ENCODE measurements at regions not wholly inside any gene's neighbourhood (a gene's known extent, or its start where the extent isn't known, plus 50 kb on each side); places are given as distances from the start of the nearest gene placed in this dataset.

DNA sequence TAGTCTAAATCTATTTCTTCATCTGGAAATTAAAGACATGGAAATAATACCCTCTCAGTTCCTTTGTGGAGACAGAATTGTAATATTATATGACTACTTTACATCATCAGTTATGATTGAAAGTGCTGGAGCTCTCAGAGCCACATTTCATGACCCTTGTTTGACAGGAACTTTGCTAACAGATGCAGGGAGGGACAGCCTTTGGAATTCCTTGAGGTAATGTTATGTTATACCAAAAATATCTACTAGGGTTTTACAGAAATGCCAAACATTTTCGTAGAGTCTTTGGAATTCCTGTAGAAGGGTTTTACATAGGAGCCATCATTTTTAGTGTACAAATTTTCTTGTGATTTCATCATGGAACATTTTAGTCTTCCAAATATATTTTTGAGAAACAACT, 57.4 kb upstream of the ADAMTS5 start:
- no peak for TF ChIP-seq EZH2 (IDR thresholded peaks at IDR 0.05; ENCODE audit: low read length)
- TF ChIP-seq, protein P1, sequence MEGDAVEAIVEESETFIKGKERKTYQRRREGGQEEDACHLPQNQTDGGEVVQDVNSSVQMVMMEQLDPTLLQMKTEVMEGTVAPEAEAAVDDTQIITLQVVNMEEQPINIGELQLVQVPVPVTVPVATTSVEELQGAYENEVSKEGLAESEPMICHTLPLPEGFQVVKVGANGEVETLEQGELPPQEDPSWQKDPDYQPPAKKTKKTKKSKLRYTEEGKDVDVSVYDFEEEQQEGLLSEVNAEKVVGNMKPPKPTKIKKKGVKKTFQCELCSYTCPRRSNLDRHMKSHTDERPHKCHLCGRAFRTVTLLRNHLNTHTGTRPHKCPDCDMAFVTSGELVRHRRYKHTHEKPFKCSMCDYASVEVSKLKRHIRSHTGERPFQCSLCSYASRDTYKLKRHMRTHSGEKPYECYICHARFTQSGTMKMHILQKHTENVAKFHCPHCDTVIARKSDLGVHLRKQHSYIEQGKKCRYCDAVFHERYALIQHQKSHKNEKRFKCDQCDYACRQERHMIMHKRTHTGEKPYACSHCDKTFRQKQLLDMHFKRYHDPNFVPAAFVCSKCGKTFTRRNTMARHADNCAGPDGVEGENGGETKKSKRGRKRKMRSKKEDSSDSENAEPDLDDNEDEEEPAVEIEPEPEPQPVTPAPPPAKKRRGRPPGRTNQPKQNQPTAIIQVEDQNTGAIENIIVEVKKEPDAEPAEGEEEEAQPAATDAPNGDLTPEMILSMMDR (optimal IDR thresholded peaks at IDR 0.05 in 1 of 3, IDR thresholded peaks at IDR 0.05 in 1 of 3, conservative IDR thresholded peaks at IDR 0.05 in 1 of 3; ENCODE audit: extremely low read depth in 1 of 3, insufficient read depth in 2 of 3, low read length in 3 of 3) = no peak
